ENCODE measurements at regions not wholly inside any gene's neighbourhood (a gene's known extent, or its start where the extent isn't known, plus 50 kb on each side); places are given as distances from the start of the nearest gene placed in this dataset.
A peak's percentile ranks its signal among the peaks of the same experiment; 100 is the strongest.

DNA sequence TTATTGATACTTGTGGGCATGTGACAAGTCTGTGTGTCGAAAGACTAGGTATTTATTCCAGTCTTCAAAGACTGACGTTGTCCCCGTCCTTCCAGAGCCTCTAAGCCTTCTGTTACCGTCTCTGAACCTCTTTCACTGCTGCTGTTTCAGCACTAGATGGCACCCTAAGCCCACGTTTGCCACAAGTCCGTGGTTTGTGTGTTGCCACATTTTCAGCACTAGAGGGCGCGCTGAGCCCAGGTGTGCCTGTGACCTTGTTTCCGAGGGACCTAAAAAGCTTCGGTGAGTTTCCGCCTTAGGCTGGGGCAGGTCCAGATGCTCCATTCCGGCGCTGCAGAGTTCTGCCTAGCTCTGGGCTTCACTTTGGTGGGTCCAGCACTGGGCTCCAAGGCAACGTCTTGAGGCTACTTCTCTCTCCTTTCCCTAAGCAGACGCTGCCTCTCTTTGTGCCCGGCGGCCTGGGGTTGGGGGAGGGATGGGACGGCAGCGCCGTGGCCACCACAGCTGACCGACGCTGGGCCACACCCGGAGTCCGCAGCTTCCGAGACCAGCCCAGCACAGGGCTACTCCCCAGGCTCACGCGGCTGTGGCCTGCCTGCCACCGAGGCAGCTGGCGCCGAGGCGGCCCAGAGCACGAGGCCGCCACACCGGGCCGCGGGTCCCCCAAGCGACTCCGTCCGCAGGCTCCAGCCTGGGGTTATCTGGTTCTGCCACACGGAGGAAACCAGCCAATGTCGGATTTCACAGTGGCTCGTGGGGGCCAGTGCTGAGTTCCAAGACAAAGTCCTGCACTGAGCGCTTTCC is 520.2 kb downstream of the REEP3 start (continued):
- TF ChIP-seq, protein P1, sequence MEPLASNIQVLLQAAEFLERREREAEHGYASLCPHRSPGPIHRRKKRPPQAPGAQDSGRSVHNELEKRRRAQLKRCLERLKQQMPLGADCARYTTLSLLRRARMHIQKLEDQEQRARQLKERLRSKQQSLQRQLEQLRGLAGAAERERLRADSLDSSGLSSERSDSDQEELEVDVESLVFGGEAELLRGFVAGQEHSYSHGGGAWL (CRISPR knock-in tag; IDR thresholded peaks at IDR 0.05), result no peak
- TF ChIP-seq TOE1 (CRISPR knock-in tag; IDR thresholded peaks at IDR 0.05) (no peak), NBN (conservative IDR thresholded peaks at IDR 0.05) (no peak), BHLHE40 (IDR thresholded peaks at IDR 0.05; ENCODE audit: low read length) (0 out of 2 replicates have a peak, but pooled peaks have one; percentile 12), ZNF772 (CRISPR knock-in tag; IDR thresholded peaks at IDR 0.05) (0 out of 2 replicates have a peak, but pooled peaks have one; percentile 43), ZNF556 (CRISPR knock-in tag; IDR thresholded peaks at IDR 0.05; ENCODE audit: borderline replicate concordance) (peak; percentile 47; the same call in 1 of the 2 replicates), GABPB1 (CRISPR knock-in tag; IDR thresholded peaks at IDR 0.05) (peak; percentile 28), EZH2 (conservative IDR thresholded peaks at IDR 0.05; ENCODE audit: low read depth, low read length) (no peak), ZNF121 (CRISPR knock-in tag; IDR thresholded peaks at IDR 0.05) (no peak), FOXA1 (IDR thresholded peaks at IDR 0.05) (no peak), FOXA1 (CRISPR knock-in tag; IDR thresholded peaks at IDR 0.05) (peak; percentile 81), ZNF598 (CRISPR knock-in tag; IDR thresholded peaks at IDR 0.05; ENCODE audit: borderline replicate concordance) (peak; percentile 63; the same call in 1 of the 2 replicates), SALL1 (CRISPR knock-in tag; IDR thresholded peaks at IDR 0.05) (peak; percentile 87), ZNF235 (CRISPR knock-in tag; IDR thresholded peaks at IDR 0.05; ENCODE audit: borderline replicate concordance) (no peak), GZF1 (CRISPR knock-in tag; IDR thresholded peaks at IDR 0.05) (no peak)
- TF ChIP-seq, protein P2, sequence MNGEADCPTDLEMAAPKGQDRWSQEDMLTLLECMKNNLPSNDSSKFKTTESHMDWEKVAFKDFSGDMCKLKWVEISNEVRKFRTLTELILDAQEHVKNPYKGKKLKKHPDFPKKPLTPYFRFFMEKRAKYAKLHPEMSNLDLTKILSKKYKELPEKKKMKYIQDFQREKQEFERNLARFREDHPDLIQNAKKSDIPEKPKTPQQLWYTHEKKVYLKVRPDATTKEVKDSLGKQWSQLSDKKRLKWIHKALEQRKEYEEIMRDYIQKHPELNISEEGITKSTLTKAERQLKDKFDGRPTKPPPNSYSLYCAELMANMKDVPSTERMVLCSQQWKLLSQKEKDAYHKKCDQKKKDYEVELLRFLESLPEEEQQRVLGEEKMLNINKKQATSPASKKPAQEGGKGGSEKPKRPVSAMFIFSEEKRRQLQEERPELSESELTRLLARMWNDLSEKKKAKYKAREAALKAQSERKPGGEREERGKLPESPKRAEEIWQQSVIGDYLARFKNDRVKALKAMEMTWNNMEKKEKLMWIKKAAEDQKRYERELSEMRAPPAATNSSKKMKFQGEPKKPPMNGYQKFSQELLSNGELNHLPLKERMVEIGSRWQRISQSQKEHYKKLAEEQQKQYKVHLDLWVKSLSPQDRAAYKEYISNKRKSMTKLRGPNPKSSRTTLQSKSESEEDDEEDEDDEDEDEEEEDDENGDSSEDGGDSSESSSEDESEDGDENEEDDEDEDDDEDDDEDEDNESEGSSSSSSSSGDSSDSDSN (CRISPR knock-in tag; IDR thresholded peaks at IDR 0.05), result no peak
- TF ChIP-seq, protein P3, sequence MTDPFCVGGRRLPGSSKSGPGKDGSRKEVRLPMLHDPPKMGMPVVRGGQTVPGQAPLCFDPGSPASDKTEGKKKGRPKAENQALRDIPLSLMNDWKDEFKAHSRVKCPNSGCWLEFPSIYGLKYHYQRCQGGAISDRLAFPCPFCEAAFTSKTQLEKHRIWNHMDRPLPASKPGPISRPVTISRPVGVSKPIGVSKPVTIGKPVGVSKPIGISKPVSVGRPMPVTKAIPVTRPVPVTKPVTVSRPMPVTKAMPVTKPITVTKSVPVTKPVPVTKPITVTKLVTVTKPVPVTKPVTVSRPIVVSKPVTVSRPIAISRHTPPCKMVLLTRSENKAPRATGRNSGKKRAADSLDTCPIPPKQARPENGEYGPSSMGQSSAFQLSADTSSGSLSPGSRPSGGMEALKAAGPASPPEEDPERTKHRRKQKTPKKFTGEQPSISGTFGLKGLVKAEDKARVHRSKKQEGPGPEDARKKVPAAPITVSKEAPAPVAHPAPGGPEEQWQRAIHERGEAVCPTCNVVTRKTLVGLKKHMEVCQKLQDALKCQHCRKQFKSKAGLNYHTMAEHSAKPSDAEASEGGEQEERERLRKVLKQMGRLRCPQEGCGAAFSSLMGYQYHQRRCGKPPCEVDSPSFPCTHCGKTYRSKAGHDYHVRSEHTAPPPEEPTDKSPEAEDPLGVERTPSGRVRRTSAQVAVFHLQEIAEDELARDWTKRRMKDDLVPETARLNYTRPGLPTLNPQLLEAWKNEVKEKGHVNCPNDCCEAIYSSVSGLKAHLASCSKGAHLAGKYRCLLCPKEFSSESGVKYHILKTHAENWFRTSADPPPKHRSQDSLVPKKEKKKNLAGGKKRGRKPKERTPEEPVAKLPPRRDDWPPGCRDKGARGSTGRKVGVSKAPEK (CRISPR knock-in tag; IDR thresholded peaks at IDR 0.05; ENCODE audit: borderline replicate concordance), result peak; percentile 62; the same call in 1 of the 2 replicates
- TF ChIP-seq, protein P4, sequence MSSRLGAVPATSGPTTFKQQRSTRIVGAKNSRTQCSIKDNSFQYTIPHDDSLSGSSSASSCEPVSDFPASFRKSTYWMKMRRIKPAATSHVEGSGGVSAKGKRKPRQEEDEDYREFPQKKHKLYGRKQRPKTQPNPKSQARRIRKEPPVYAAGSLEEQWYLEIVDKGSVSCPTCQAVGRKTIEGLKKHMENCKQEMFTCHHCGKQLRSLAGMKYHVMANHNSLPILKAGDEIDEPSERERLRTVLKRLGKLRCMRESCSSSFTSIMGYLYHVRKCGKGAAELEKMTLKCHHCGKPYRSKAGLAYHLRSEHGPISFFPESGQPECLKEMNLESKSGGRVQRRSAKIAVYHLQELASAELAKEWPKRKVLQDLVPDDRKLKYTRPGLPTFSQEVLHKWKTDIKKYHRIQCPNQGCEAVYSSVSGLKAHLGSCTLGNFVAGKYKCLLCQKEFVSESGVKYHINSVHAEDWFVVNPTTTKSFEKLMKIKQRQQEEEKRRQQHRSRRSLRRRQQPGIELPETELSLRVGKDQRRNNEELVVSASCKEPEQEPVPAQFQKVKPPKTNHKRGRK (CRISPR knock-in tag; IDR thresholded peaks at IDR 0.05), result no peak
- TF ChIP-seq, protein P5, sequence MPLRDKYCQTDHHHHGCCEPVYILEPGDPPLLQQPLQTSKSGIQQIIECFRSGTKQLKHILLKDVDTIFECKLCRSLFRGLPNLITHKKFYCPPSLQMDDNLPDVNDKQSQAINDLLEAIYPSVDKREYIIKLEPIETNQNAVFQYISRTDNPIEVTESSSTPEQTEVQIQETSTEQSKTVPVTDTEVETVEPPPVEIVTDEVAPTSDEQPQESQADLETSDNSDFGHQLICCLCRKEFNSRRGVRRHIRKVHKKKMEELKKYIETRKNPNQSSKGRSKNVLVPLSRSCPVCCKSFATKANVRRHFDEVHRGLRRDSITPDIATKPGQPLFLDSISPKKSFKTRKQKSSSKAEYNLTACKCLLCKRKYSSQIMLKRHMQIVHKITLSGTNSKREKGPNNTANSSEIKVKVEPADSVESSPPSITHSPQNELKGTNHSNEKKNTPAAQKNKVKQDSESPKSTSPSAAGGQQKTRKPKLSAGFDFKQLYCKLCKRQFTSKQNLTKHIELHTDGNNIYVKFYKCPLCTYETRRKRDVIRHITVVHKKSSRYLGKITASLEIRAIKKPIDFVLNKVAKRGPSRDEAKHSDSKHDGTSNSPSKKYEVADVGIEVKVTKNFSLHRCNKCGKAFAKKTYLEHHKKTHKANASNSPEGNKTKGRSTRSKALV (CRISPR knock-in tag; IDR thresholded peaks at IDR 0.05), result no peak

Data from HepG2 (cell line).